ENCODE measurements at regions not wholly inside any gene's neighbourhood (a gene's known extent, or its start where the extent isn't known, plus 50 kb on each side); places are given as distances from the start of the nearest gene placed in this dataset.

DNA sequence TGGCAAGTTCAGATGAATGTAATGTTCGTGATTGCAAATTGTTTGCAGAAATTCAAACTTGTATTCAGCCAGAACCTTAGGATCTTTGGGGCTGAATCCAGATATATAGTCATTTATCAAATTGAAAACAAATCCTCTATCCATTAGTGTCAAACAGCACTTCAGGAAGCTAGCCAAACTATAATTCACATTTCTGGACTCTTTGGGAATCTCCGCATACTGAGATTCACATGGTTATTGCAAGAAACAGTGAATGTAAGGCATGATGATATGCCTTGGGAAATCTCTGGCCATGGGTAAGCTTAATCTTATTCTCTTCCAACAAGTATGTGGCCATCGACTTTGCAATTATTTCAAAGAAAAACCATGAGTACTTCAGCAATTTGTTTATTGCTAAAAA is 98.5 kb downstream of the KLHL28 start:
- no peak for DNase-seq
- Histone ChIP-seq H3K27ac (ENCODE audit: low read depth, low read length) (no peak overlapping the region), H3K27me3 (ENCODE audit: control insufficient read depth, insufficient read depth, low read length, poor library complexity, severe bottlenecking) (no peaks in the 10 kb centered on the region), H3K9ac (ENCODE audit: extremely low read depth, low read length, poor library complexity, severe bottlenecking) (no peak overlapping the region), H3K4me3 (ENCODE audit: low read length) (no peak overlapping the region), H3K9me3 (ENCODE audit: control insufficient read depth, low read length) (no peaks in the 10 kb centered on the region), H3K4me1 (ENCODE audit: control insufficient read depth, insufficient read depth, low read length) (no peaks in the 10 kb centered on the region), H3K36me3 (ENCODE audit: control insufficient read depth, insufficient read depth, low read length) (no peaks in the 10 kb centered on the region)
- H3K36me3 Mint-ChIP-seq (ENCODE audit: low read depth): no peaks in the 10 kb centered on the region
- 79 to 91% methylated on average over 2 to 3 of the region's 3 CpGs for WGBS, 2 experiments (ENCODE audit: insufficient coverage in 1 of 2, insufficient read length in 1 of 2)
- TF ChIP-seq, protein P1, sequence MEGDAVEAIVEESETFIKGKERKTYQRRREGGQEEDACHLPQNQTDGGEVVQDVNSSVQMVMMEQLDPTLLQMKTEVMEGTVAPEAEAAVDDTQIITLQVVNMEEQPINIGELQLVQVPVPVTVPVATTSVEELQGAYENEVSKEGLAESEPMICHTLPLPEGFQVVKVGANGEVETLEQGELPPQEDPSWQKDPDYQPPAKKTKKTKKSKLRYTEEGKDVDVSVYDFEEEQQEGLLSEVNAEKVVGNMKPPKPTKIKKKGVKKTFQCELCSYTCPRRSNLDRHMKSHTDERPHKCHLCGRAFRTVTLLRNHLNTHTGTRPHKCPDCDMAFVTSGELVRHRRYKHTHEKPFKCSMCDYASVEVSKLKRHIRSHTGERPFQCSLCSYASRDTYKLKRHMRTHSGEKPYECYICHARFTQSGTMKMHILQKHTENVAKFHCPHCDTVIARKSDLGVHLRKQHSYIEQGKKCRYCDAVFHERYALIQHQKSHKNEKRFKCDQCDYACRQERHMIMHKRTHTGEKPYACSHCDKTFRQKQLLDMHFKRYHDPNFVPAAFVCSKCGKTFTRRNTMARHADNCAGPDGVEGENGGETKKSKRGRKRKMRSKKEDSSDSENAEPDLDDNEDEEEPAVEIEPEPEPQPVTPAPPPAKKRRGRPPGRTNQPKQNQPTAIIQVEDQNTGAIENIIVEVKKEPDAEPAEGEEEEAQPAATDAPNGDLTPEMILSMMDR (conservative IDR thresholded peaks at IDR 0.05): no peak
- no peak overlapping the region for H3K4me3 Mint-ChIP-seq
- H3K4me1 Mint-ChIP-seq: peaks cover 14% of the 10 kb centered on the region
- no peaks in the 10 kb centered on the region for H3K27me3 Mint-ChIP-seq (ENCODE audit: insufficient read depth)
- no peak overlapping the region for H3K27ac Mint-ChIP-seq
- H3K9me3 Mint-ChIP-seq: peaks cover 2% of the 10 kb centered on the region

DNA sequence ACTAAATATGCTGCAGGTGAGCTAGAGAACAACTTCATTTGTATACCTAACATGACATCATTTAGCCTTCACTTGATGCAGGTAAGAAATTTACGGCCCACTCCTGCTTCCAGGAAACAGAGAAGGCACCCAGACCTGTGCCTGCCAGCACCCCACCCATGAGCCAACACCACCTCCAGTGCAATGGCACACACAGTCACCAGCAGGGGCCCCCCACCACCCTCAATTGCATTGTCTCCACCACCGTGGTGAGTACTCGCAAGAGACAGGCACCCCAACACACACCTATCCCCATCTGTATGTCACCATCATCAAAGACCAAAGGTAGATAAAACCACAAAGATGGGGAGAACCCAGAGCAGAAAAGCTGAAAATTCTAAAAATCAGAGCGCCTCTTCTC is 107.6 kb downstream of the KLHL28 start:
- 60 to 90% methylated on average over 1 to 3 of the region's 4 CpGs for WGBS, 2 experiments (ENCODE audit: insufficient coverage in 1 of 2, insufficient read length in 1 of 2)

DNA sequence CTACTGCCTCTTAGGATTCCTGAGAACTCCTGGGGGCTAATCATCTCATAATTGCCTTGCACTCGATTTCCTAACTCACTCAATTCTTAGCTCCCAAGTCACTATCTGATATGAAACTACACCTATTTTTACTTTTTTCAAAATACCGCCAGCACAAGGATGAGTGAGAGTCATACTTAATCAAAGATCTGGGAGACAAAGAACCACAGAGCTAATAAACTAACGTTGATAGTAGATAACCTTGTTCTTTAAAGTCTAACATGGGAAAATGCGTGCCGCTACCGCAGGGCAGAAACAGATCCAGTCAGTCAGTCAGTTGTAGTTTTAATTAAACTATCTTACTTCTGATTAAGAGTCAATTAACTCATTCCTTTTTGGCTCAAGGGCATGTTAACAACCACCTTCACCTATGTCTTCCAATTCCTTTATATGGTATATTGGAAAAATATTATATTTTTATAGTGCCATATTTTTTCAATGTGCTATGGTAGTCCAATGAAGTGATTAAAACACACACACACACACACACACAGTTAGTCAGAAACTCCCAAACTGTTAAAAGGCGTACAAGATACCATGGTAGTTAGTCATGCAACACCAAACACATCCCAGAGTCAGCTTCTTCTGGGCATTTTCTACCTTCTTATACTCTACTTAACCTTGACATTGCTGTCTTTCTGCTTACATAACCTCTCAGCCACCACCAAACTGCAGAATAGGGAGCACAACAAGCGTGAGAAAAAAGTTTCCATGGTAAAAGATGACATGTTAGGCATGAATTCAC is 114.0 kb downstream of the KLHL28 start:
- Mint-ChIP-seq H3K27me3 (ENCODE audit: insufficient read depth) (no peaks in the 10 kb centered on the region), H3K27ac (no peak overlapping the region), H3K36me3 (ENCODE audit: low read depth) (no peaks in the 10 kb centered on the region), H3K4me1 (peaks cover 28% of the 10 kb centered on the region), H3K4me3 (no peak overlapping the region), H3K9me3 (peaks cover 2% of the 10 kb centered on the region)
- H3K27ac ChIP-seq (ENCODE audit: low read depth, low read length): no peak overlapping the region
- TF ChIP-seq, protein P1 (conservative IDR thresholded peaks at IDR 0.05): no peak
- peaks cover 2% of the 10 kb centered on the region for H3K9me3 ChIP-seq (ENCODE audit: control insufficient read depth, low read length)
- 86 to 95% methylated on average over 6 to 8 of the region's 8 CpGs for WGBS, 2 experiments (ENCODE audit: insufficient coverage in 1 of 2, insufficient read length in 1 of 2)
- H3K27me3 ChIP-seq (ENCODE audit: control insufficient read depth, insufficient read depth, low read length, poor library complexity, severe bottlenecking): no peaks in the 10 kb centered on the region
- H3K9ac ChIP-seq (ENCODE audit: extremely low read depth, low read length, poor library complexity, severe bottlenecking): no peak overlapping the region
- peaks cover 6% of the 10 kb centered on the region for H3K4me1 ChIP-seq (ENCODE audit: control insufficient read depth, insufficient read depth, low read length)
- no peak for DNase-seq
- H3K36me3 ChIP-seq (ENCODE audit: control insufficient read depth, insufficient read depth, low read length): no peaks in the 10 kb centered on the region
- no peak overlapping the region for H3K4me3 ChIP-seq (ENCODE audit: low read length)

More for the DNA sequence above, 107.6 kb downstream of the KLHL28 start:
- Histone ChIP-seq H3K4me3 (ENCODE audit: low read length) (no peak overlapping the region), H3K27ac (ENCODE audit: low read depth, low read length) (no peak overlapping the region), H3K27me3 (ENCODE audit: control insufficient read depth, insufficient read depth, low read length, poor library complexity, severe bottlenecking) (no peaks in the 10 kb centered on the region), H3K9me3 (ENCODE audit: control insufficient read depth, low read length) (peaks cover 8% of the 10 kb centered on the region), H3K9ac (ENCODE audit: extremely low read depth, low read length, poor library complexity, severe bottlenecking) (no peak overlapping the region), H3K36me3 (ENCODE audit: control insufficient read depth, insufficient read depth, low read length) (no peaks in the 10 kb centered on the region), H3K4me1 (ENCODE audit: control insufficient read depth, insufficient read depth, low read length) (no peaks in the 10 kb centered on the region)
- TF ChIP-seq, protein P1 (conservative IDR thresholded peaks at IDR 0.05): no peak
- Mint-ChIP-seq H3K4me3 (no peak overlapping the region), H3K27me3 (ENCODE audit: insufficient read depth) (peaks cover 18% of the 10 kb centered on the region), H3K36me3 (ENCODE audit: low read depth) (no peaks in the 10 kb centered on the region), H3K4me1 (peaks cover 4% of the 10 kb centered on the region), H3K27ac (no peak overlapping the region), H3K9me3 (peaks cover 12% of the 10 kb centered on the region)
- no peak for DNase-seq
